SK-N-SH (cell line): ENCODE measurements at regions not wholly inside any gene's neighbourhood (a gene's known extent, or its start where the extent isn't known, plus 50 kb on each side); places are given as distances from the start of the nearest gene placed in this dataset.

Experiments
- CTCF ChIA-PET: fragments of 300-600, 350-600 bp; formaldehyde crosslinking; extraction: SDS; loops from one replicate; lab custom pipeline; 2021; lab: Yijun Ruan, JAX
- POLR2A ChIA-PET: fragments of 350-600 bp; sonication (Branson Sonifier 250); formaldehyde crosslinking; extraction: SDS; loops from one replicate; lab custom pipeline; 2020; ENCODE audit warnings: antibody characterized with exemption, inconsistent platforms; lab: Yijun Ruan, JAX
- DNase-seq: peaks from one replicate; pipeline ENCODE4 v3.0.0; 2012
- H2AFZ ChIP-seq: fragments of 200-600 bp; sonication (generic); 2 replicates; pipeline ENCODE4 v1.8.1; 2016; ENCODE audit warnings: antibody characterized with exemption, mild to moderate bottlenecking, low read depth
- H3F3A ChIP-seq: fragments of 200-600 bp; sonication (generic); replicated peaks from 2 replicates; pipeline ENCODE3; 2016; ENCODE audit warnings: antibody characterized with exemption, mild to moderate bottlenecking; ENCODE audit not compliant: insufficient read depth
- H3K27ac ChIP-seq, 2 experiments: fragments of 200-500 bp in 1 of 2; fragments of 200-600 bp in 1 of 2; sonication (Bioruptor generic) in 1 of 2; sonication (generic), shearing (Covaris generic) in 1 of 2; 2 replicates each; pipeline versions ENCODE4 v1.5.1 to v1.6.1; 2014 to 2016; ENCODE audit warnings: low read depth in 2 of 2, inconsistent platforms in 1 of 2, low read length in 1 of 2, mild to moderate bottlenecking in 1 of 2, mixed read lengths in 1 of 2
- H3K27me3 ChIP-seq: fragments of 200-600 bp; sonication (generic), shearing (Covaris generic); 2 replicates; pipeline ENCODE4 v1.6.1; 2016; ENCODE audit warnings: mixed run types; ENCODE audit not compliant: insufficient read depth
- H3K36me3 ChIP-seq, 2 experiments: fragments of 200-500 bp in 1 of 2; fragments of 200-600 bp in 1 of 2; sonication (Bioruptor generic) in 1 of 2; sonication (generic) in 1 of 2; replicated peaks in 1 of 2; 2 replicates each; pipeline versions ENCODE3 to v1.5.1; 2014 to 2016; ENCODE audit warnings: low read length in 1 of 2, mild to moderate bottlenecking in 1 of 2; ENCODE audit not compliant: insufficient read depth in 2 of 2, control insufficient read depth in 1 of 2
- H3K4me1 ChIP-seq, 2 experiments: fragments of 200-500 bp in 1 of 2; fragments of 200-600 bp in 1 of 2; sonication (Bioruptor generic) in 1 of 2; sonication (generic), shearing (Covaris generic) in 1 of 2; 2 replicates each; pipeline versions ENCODE4 v1.5.1 to v1.6.1; 2014 to 2016; ENCODE audit warnings: low read depth in 1 of 2, low read length in 1 of 2, mixed run types in 1 of 2; ENCODE audit not compliant: insufficient read depth in 2 of 2, control insufficient read depth in 1 of 2
- H3K4me2 ChIP-seq: fragments of 200-600 bp; sonication (generic), shearing (Covaris generic); 2 replicates; pipeline ENCODE4 v1.6.1; 2017; ENCODE audit warnings: mixed run types
- H3K4me3 ChIP-seq, 2 experiments: fragments of 200-500 bp in 1 of 2; fragments of 200-600 bp in 1 of 2; sonication (Bioruptor generic) in 1 of 2; sonication (generic), shearing (Covaris generic) in 1 of 2; 2 replicates each; pipeline versions ENCODE4 v1.5.1 to v1.8.1; 2014 to 2016; ENCODE audit warnings: low read depth in 2 of 2, inconsistent platforms in 1 of 2, low read length in 1 of 2, mild to moderate bottlenecking in 1 of 2, mixed read lengths in 1 of 2, moderate library complexity in 1 of 2
- H3K79me2 ChIP-seq: fragments of 200-600 bp; sonication (generic); 2 replicates; pipeline ENCODE4 v1.8.1; 2017; ENCODE audit warnings: mild to moderate bottlenecking; ENCODE audit not compliant: insufficient read depth
- H3K9ac ChIP-seq: fragments of 200-600 bp; sonication (generic); 2 replicates; pipeline ENCODE4 v1.6.1; 2017; ENCODE audit warnings: mixed run types
- H3K9me2 ChIP-seq: fragments of 200-600 bp; sonication (generic); 2 replicates; pipeline ENCODE4 v1.6.1; 2017; ENCODE audit warnings: mixed run types
- H3K9me3 ChIP-seq: fragments of 200-600 bp; sonication (generic); 2 replicates; pipeline ENCODE4 v1.6.1; 2017; ENCODE audit warnings: mixed run types, mild to moderate bottlenecking, moderate library complexity
- H4K20me1 ChIP-seq: fragments of 200-600 bp; sonication (generic); 2 replicates; pipeline ENCODE4 v1.6.1; 2017; ENCODE audit warnings: mild to moderate bottlenecking, mixed run types; ENCODE audit not compliant: insufficient read depth
- CHD2 ChIP-seq: fragments of 150-350 bp; IDR thresholded peaks from 2 replicates; pipeline ENCODE4 v1.6.1; 2018; ENCODE audit warnings: low read length; ENCODE audit not compliant: partially characterized antibody
- EP300 ChIP-seq, 2 experiments: IDR thresholded peaks; 2 replicates each; pipeline versions ENCODE4 v1.4.0 to v1.6.1; 2012; ENCODE audit warnings: borderline replicate concordance in 1 of 2, low read depth in 1 of 2, low read length in 1 of 2
- FOXJ3 ChIP-seq: sonication (generic); formaldehyde crosslinking; IDR thresholded peaks from 2 replicates; pipeline ENCODE4 v1.5.1; 2020; ENCODE audit warnings: mild to moderate bottlenecking, missing genetic modification reagents
- GABPA ChIP-seq: IDR thresholded peaks from 2 replicates; pipeline ENCODE4 v1.4.0; 2012; ENCODE audit warnings: low read depth, mild to moderate bottlenecking
- JUND ChIP-seq: IDR thresholded peaks from 2 replicates; pipeline ENCODE4 v1.4.0; 2012
- MXI1 ChIP-seq: IDR thresholded peaks from 2 replicates; pipeline ENCODE4 v1.6.1; 2012; ENCODE audit warnings: mild to moderate bottlenecking, low read depth, low read length, improper control_type of control experiment
- NRF1 ChIP-seq: IDR thresholded peaks from 2 replicates; pipeline ENCODE4 v1.6.1; 2012; ENCODE audit warnings: low read depth, mild to moderate bottlenecking, low read length
- RAD21 ChIP-seq: IDR thresholded peaks from 2 replicates; pipeline ENCODE4 v1.6.1; 2012; ENCODE audit warnings: mild to moderate bottlenecking, low read length
- RCOR1 ChIP-seq: fragments of 150-350 bp; IDR thresholded peaks from 2 replicates; pipeline ENCODE4 v1.6.1; 2017; ENCODE audit warnings: antibody characterized with exemption, low read length
- RFX5 ChIP-seq: IDR thresholded peaks from 2 replicates; pipeline ENCODE4 v1.6.1; 2012; ENCODE audit warnings: mild to moderate bottlenecking, improper control_type of control experiment, low read length
- SMC3 ChIP-seq: IDR thresholded peaks from 2 replicates; pipeline ENCODE4 v1.6.1; 2012; ENCODE audit warnings: low read depth, low read length, improper control_type of control experiment
- TEAD4 ChIP-seq: IDR thresholded peaks from 2 replicates; pipeline ENCODE4 v1.4.0; 2012; ENCODE audit warnings: mild to moderate bottlenecking, borderline replicate concordance; ENCODE audit not compliant: insufficient read depth
- WGBS: methylation state at CpG from one replicate; pipeline ENCODE4 v1.1.6; 2017; ENCODE audit warnings: low lambda C conversion rate; 5-methylcytosine and 5-hydroxymethylcytosine counted together
- TF ChIP-seq, protein P1 (sequence below): fragments of 150-350 bp; IDR thresholded peaks from 2 replicates; pipeline ENCODE4 v1.6.1; 2017; ENCODE audit warnings: antibody characterized with exemption, low read length, low read depth, borderline replicate concordance
- TF ChIP-seq, protein P2 (sequence below): IDR thresholded peaks from 2 replicates; pipeline ENCODE4; 2012

DNA sequence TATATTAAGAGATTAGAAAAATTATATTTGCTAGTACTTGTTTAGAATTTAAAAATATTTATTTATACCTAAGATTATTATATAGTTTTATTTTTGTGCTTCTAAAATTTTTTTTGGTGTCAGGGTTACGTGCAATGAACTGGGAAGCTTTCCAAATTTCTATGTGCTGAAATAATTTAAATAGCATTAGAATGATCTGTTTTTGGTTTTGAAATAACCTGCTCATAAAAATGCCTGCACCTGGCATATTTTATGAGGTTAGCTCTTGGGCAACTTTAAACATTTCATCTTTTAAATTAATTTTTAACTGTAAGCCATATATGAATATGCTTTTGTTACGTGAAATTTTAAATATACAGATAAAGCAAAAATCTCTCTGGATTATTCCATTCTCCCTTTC lies 482.5 kb downstream of the GLRX3 start:
- Histone ChIP-seq H3K4me2 (no peak overlapping the region), H3K9ac (no peak overlapping the region), H3F3A (no peaks in the 10 kb centered on the region), H3K27me3 (no peaks in the 10 kb centered on the region), H3K79me2 (no peaks in the 10 kb centered on the region), H3K9me3 (no peaks in the 10 kb centered on the region; the same call in 1 of the 2 replicates), H3K4me1 (peaks cover 0 to 9% of the 10 kb centered on the region in 2 experiments; a peak in 1 of 4 replicates), H3K4me3 (no peak overlapping the region), H2AFZ (no peak overlapping the region), H4K20me1 (no peaks in the 10 kb centered on the region), H3K36me3 (no peaks in the 10 kb centered on the region), H3K9me2 (no peaks in the 10 kb centered on the region), H3K27ac (no peak overlapping the region)
- CTCF ChIA-PET = no interaction called here
- POLR2A ChIA-PET = no interaction called here
- 47% methylated on average over 2 of the region's 2 CpGs for WGBS
- DNase-seq = no peak
- TF ChIP-seq RAD21 = no peak
- TF ChIP-seq TEAD4 = no peak
- no peak for TF ChIP-seq MXI1
- TF ChIP-seq, protein P1, sequence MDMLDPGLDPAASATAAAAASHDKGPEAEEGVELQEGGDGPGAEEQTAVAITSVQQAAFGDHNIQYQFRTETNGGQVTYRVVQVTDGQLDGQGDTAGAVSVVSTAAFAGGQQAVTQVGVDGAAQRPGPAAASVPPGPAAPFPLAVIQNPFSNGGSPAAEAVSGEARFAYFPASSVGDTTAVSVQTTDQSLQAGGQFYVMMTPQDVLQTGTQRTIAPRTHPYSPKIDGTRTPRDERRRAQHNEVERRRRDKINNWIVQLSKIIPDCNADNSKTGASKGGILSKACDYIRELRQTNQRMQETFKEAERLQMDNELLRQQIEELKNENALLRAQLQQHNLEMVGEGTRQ = no peak
- TF ChIP-seq GABPA = no peak
- TF ChIP-seq, protein P2, sequence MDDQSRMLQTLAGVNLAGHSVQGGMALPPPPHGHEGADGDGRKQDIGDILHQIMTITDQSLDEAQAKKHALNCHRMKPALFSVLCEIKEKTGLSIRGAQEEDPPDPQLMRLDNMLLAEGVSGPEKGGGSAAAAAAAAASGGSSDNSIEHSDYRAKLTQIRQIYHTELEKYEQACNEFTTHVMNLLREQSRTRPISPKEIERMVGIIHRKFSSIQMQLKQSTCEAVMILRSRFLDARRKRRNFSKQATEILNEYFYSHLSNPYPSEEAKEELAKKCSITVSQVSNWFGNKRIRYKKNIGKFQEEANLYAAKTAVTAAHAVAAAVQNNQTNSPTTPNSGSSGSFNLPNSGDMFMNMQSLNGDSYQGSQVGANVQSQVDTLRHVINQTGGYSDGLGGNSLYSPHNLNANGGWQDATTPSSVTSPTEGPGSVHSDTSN = no peak
- no peak for TF ChIP-seq CHD2
- no peak for TF ChIP-seq NRF1
- TF ChIP-seq SMC3 = no peak

DNA sequence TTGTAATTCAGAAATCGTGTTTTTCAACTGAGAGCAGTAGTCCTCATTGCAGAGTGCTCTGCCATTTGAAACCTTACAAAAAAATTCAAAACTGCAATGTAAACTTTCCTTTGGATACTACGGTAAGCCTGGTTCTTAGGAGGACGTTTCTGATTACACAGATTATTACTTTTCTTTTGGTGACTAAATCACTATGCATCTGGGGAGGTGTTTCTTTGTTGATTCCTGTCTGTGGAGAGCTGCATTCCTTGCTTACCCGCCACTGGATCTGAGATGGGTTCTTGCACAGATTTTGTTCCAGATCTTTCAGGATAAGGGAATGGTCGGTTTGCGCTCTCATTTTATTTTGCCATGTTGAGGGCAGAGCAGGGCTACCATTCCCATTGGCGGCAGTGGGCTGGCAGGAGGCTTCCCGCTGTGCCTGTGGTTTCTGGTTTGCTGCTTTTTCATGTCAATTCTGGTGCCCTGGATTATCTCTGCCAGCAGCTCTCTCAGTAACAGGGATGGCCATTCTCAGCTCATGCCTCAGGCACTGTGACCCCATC lies 485.1 kb downstream of the GLRX3 start:
- no peak for TF ChIP-seq RCOR1
- no peak for TF ChIP-seq JUND
- TF ChIP-seq FOXJ3 = 0 out of 2 replicates have a peak, but pooled peaks have one; percentile 11
- peak in 1 of 2 experiments; percentile 43; a peak in 1 of 4 replicates for TF ChIP-seq EP300 (IDR thresholded peaks at IDR 0.05; ENCODE audit: borderline replicate concordance in 1 of 2, low read depth in 1 of 2, low read length in 1 of 2)
- no peak for TF ChIP-seq RFX5
- Histone ChIP-seq H4K20me1 (no peaks in the 10 kb centered on the region), H3K4me1 (peaks cover 0 to 9% of the 10 kb centered on the region in 2 experiments; a peak in 1 of 4 replicates), H3K9me2 (no peaks in the 10 kb centered on the region), H3K36me3 (no peaks in the 10 kb centered on the region), H3K79me2 (no peaks in the 10 kb centered on the region), H3K9me3 (no peaks in the 10 kb centered on the region; the same call in none of the 2 replicates), H3K9ac (no peak overlapping the region), H3K27ac (peak overlapping the region in 1 of 2 experiments; percentile 22; a peak in 2 of 4 replicates), H3K27me3 (no peaks in the 10 kb centered on the region), H3K4me3 (no peak overlapping the region), H2AFZ (no peak overlapping the region), H3K4me2 (no peak overlapping the region), H3F3A (no peaks in the 10 kb centered on the region)
- WGBS = 19% methylated on average over 8 of the region's 8 CpGs
- DNase-seq = peak; percentile 55
- ChIA-PET POLR2A (no interaction called here), CTCF (interaction anchor here (0.6 kb wide), 1 partner anchor 16 kb away, joined by 3 read pairs; no protein-coding TSS in a partner anchor)
